ENCODE measurements at regions not wholly inside any gene's neighbourhood (a gene's known extent, or its start where the extent isn't known, plus 50 kb on each side); places are given as distances from the start of the nearest gene placed in this dataset.

DNA sequence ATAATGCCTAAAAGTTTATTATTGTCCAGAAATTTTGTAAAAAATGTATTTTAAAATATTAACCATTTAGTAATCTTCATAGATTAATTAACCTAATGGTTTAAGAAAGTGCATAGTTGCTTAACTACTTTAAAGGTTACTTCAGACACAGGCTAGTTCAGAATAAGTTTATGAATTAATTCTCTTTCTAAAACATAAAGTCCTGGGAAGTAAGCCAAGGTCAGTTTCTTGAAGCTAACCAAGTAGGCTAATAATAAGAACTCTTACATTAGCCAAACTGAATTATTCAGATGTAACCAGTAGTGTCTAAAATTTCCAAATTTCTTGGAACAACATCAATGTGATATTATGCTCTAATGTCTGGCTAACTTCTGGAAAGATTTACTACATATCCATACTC is 790.4 kb downstream of the NCAM2 start:
- no peaks in the 10 kb centered on the region for H3K27me3 ChIP-seq (replicated peaks; ENCODE audit: control insufficient read depth, insufficient read depth, low read length)
- H3K4me1 ChIP-seq = no peaks in the 10 kb centered on the region
- no peak overlapping the region for H3K27ac Mint-ChIP-seq (ENCODE audit: unreplicated experiment)
- no peaks in the 10 kb centered on the region for H3K4me1 Mint-ChIP-seq (ENCODE audit: low read depth, unreplicated experiment)
- no TSS peak for BruUV-seq (replicated peaks)
- H3K9me3 ChIP-seq = no peaks in the 10 kb centered on the region
- intact Hi-C loops (cut with micrococcal nuclease; ENCODE audit: unreplicated experiment) = no loop called here
- no peak overlapping the region for H3K4me3 ChIP-seq (ENCODE audit: low read depth, low read length)
- no peak overlapping the region for H3K4me3 Mint-ChIP-seq (ENCODE audit: unreplicated experiment)
- CTCF ChIA-PET = no interaction called here
- H3K9me3 Mint-ChIP-seq (ENCODE audit: unreplicated experiment) = no peaks in the 10 kb centered on the region
- no peaks in the 10 kb centered on the region for H3K36me3 Mint-ChIP-seq (ENCODE audit: insufficient read depth, unreplicated experiment)
- TF ChIP-seq CTCF (IDR thresholded peaks at IDR 0.05; ENCODE audit: insufficient read depth in 1 of 2, low read depth in 1 of 2, low read length in 1 of 2, severe bottlenecking in 1 of 2, unreplicated experiment in 1 of 2) = no peak
- H3K27me3 Mint-ChIP-seq (ENCODE audit: insufficient read depth, unreplicated experiment) = peaks cover 3% of the 10 kb centered on the region
- no peak for DNase-seq
- H3K36me3 ChIP-seq (ENCODE audit: control insufficient read depth, insufficient read depth, low read length) = no peaks in the 10 kb centered on the region
- POLR2A ChIA-PET = no interaction called here

DNA sequence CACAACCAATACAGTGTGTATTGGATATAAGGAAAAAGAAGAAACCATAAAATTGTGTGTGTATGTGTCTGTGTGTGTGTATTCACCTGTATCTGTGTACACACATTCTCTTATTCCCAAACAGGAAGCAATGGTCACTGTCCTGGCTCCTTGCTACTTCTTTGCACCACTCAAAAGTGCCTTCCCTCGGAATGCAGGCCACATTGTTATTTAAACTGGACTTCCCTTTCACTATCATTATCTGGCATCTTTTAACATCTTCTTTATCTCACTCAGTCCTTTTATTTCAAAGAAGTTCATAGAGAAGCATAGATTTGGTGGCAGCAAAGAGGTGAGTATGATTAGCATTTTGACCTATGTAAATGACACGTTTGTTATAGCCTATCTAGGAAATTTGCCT is 803.7 kb downstream of the NCAM2 start:
- DNase-seq = no peak
- ChIA-PET CTCF (no interaction called here), POLR2A (no interaction called here)
- H3K9me3 Mint-ChIP-seq (ENCODE audit: unreplicated experiment) = no peaks in the 10 kb centered on the region
- BruUV-seq (replicated peaks) = no TSS peak
- no peaks in the 10 kb centered on the region for H3K27me3 ChIP-seq (replicated peaks; ENCODE audit: control insufficient read depth, insufficient read depth, low read length)
- peaks cover 3% of the 10 kb centered on the region for H3K27me3 Mint-ChIP-seq (ENCODE audit: insufficient read depth, unreplicated experiment)
- H3K36me3 Mint-ChIP-seq (ENCODE audit: insufficient read depth, unreplicated experiment) = no peaks in the 10 kb centered on the region
- no peak overlapping the region for H3K27ac Mint-ChIP-seq (ENCODE audit: unreplicated experiment)
- H3K4me3 Mint-ChIP-seq (ENCODE audit: unreplicated experiment) = no peak overlapping the region
- no peaks in the 10 kb centered on the region for H3K9me3 ChIP-seq
- no peak overlapping the region for H3K4me3 ChIP-seq (ENCODE audit: low read depth, low read length)
- TF ChIP-seq CTCF (IDR thresholded peaks at IDR 0.05; ENCODE audit: insufficient read depth in 1 of 2, low read depth in 1 of 2, low read length in 1 of 2, severe bottlenecking in 1 of 2, unreplicated experiment in 1 of 2) = no peak
- H3K36me3 ChIP-seq (ENCODE audit: control insufficient read depth, insufficient read depth, low read length) = no peaks in the 10 kb centered on the region
- intact Hi-C loops (cut with micrococcal nuclease; ENCODE audit: unreplicated experiment) = no loop called here
- H3K4me1 Mint-ChIP-seq (ENCODE audit: low read depth, unreplicated experiment) = no peaks in the 10 kb centered on the region
- no peaks in the 10 kb centered on the region for H3K4me1 ChIP-seq

GRCh38 chr21:21806711-21807597 is 808.7 kb downstream of the NCAM2 start:
- Mint-ChIP-seq H3K27ac (ENCODE audit: unreplicated experiment) (no peak overlapping the region), H3K27me3 (ENCODE audit: insufficient read depth, unreplicated experiment) (peaks cover 5% of the 10 kb centered on the region), H3K4me3 (ENCODE audit: unreplicated experiment) (no peak overlapping the region), H3K9me3 (ENCODE audit: unreplicated experiment) (no peaks in the 10 kb centered on the region), H3K4me1 (ENCODE audit: low read depth, unreplicated experiment) (no peaks in the 10 kb centered on the region), H3K36me3 (ENCODE audit: insufficient read depth, unreplicated experiment) (no peaks in the 10 kb centered on the region)
- no peaks in the 10 kb centered on the region for H3K4me1 ChIP-seq
- ChIA-PET POLR2A (no interaction called here), CTCF (no interaction called here)
- H3K4me3 ChIP-seq (ENCODE audit: low read depth, low read length) = no peak overlapping the region
- TF ChIP-seq CTCF (IDR thresholded peaks at IDR 0.05; ENCODE audit: insufficient read depth in 1 of 2, low read depth in 1 of 2, low read length in 1 of 2, severe bottlenecking in 1 of 2, unreplicated experiment in 1 of 2) = no peak
- no peak for DNase-seq
- BruUV-seq (replicated peaks) = no TSS peak
- intact Hi-C loops (cut with micrococcal nuclease; ENCODE audit: unreplicated experiment) = no loop called here
- no peaks in the 10 kb centered on the region for H3K36me3 ChIP-seq (ENCODE audit: control insufficient read depth, insufficient read depth, low read length)
- H3K27me3 ChIP-seq (replicated peaks; ENCODE audit: control insufficient read depth, insufficient read depth, low read length) = no peaks in the 10 kb centered on the region
- no peaks in the 10 kb centered on the region for H3K9me3 ChIP-seq

Measured in Caco-2 (cell line).